Stimulated activated naive CD4-positive, alpha-beta T cell (primary cell): ENCODE measurements at regions not wholly inside any gene's neighbourhood (a gene's known extent, or its start where the extent isn't known, plus 50 kb on each side); places are given as distances from the start of the nearest gene placed in this dataset.
"Not testable (repeated sequence)": the region's sequence is repeated elsewhere in the genome, so short reads cannot be mapped to it uniquely, and the experiment has no call there.

ENCODE experiments used
- DNase-seq, 6 experiments: peaks; one replicate each; lab custom pipeline; 2025; lab: John Stamatoyannopoulos, UW

GRCh38 chr4:124993838-124994237, 281.3 kb upstream of the ANKRD50 start:
- no peak for DNase-seq

- no peak for DNase-seq
These were observed 277.9 kb upstream of the ANKRD50 start for GRCh38 chr4:124990398-124990797.

- no peak for DNase-seq
These were observed 267.8 kb upstream of the ANKRD50 start for GRCh38 chr4:124980276-124980752.

- not testable (repeated sequence) for DNase-seq
These were observed 266.0 kb upstream of the ANKRD50 start for GRCh38 chr4:124978536-124978935.

DNA sequence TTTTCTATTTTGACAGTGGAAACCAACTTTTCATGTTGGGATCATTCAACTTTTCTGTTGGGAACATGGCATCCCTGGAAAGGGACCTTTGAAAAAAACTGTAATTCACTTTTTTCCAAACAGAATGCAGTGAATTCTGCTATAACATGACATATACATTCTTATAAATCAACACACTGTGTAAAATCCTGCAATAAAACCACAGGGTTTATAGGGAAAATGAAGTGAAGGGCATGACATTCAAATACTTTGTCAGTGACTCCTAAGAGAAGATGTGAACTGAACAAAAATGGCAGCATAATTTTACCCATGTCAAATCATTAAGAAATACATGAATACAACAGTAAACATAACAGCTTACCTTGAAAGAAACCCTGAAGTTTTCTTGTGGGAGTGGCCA, 264.5 kb upstream of the ANKRD50 start:
- DNase-seq = no peak

GRCh38 chr4:124974152-124974551, 261.6 kb upstream of the ANKRD50 start:
- DNase-seq = no peak

DNA sequence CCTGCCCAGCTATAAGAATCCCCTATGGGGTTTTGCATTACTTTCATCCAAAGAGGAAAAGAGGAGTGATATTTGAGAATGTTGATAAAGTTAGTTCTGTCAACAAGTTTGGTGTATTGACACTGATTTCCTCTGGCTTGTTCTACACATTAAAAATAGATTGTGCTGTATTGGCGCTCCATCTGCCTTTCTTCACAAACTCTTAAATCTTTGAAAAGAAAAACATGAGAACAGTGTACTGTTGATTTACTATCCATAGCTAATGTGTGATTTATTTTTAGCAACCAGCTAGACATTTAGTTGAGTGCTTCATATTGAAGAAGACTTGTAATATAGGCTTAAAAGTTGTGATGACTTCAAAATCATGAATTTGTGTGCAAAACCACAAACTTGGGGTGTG, 261.2 kb upstream of the ANKRD50 start:
- DNase-seq = no peak

GRCh38 chr4:124970011-124970410, 257.5 kb upstream of the ANKRD50 start:
- DNase-seq = no peak

DNA sequence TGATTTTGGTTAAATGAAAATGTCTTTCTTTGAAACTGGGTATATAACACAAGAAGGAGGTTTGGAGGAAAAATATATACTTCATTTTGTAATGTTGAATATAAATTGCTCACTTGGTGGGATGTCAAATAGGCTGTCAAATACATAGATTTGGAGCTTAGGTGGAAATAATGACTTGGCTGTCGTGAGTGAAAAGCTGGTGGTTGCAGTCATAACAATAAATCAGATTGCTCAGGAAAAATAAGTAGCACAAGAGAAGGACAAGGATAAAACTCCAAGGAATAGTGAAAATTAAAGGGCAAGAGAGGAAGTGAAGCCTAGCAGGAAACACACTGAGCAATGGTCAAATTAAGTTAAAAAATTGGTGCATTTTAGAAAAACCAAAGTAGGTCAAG, 253.0 kb upstream of the ANKRD50 start:
- no peak for DNase-seq

- DNase-seq = no peak
These were observed 252.4 kb upstream of the ANKRD50 start for GRCh38 chr4:124964852-124965496.

GRCh38 chr4:124964251-124964650, 251.7 kb upstream of the ANKRD50 start:
- no peak for DNase-seq

DNA sequence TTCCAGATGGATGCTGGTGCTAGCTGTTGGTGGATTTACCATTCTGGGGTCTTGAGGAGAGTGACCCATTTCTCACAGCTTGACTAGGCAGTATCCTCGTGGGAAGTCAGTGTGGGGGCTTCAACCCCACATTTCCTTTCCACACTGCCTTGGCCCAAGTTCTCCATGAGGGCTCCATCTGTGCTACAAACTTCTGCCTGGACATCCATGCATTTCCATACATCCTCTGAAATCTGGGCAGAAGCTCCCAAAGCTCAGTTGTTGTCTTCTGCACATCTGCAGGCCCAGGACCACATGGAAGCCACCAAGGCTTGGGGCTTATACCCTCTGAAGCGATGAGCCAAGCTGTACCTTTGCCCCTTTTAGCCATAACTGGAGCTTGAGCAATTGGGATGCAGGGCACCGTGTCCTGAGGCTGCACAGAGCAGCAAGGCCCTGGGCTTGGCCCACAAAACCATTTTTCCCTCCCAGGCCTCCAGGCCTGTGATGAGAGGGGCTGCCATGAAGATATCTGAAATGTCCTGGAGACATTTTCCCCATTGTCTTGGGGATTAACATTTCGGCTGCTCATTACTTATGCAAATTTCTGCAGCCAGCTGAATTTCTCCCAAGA, 248.7 kb upstream of the ANKRD50 start:
- DNase-seq = no peak

DNA sequence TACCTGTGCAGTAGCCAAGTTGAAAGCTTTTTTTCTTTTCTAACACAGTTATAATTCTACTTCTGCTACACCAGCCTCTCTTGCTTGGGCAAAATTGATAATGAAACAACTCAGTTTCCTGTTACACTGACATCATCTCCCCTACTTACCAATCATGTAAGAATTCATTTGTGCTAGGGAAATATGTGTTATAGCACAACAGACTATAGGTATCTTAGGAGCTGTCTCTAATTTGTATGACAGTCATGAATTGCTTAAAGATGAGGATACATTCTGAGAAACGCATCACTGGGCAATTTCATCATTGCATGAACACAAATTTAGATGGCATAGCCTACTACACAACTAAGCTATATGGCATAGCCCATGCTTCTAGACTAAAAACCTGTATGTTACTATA, 246.3 kb upstream of the ANKRD50 start:
- DNase-seq = no peak

GRCh38 chr4:124955476-124955875, 242.9 kb upstream of the ANKRD50 start:
- no peak for DNase-seq

- no peak for DNase-seq
These were observed 241.5 kb upstream of the ANKRD50 start for GRCh38 chr4:124954046-124954445.

GRCh38 chr4:124953486-124953885, 241.0 kb upstream of the ANKRD50 start:
- no peak for DNase-seq

DNA sequence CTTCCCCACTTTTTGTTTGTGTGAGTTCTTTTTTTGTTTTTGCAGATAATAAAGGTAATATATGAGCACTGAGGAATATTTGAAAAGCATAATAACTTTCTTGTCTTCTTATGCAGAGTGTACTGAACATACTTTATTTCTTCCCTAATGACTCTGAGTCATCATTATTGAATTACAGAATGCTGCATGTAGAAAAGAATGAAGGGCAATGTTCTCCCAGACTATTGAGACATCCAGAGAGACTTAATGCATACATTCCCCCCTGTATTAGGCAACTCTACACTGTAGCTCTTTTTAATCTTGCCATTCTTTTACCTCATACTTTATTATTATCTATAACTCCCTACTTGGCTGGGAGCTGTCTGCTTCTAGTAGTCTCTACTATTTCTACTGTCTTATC, 240.5 kb upstream of the ANKRD50 start:
- no peak for DNase-seq

- DNase-seq = no peak
These were observed 240.1 kb upstream of the ANKRD50 start for GRCh38 chr4:124952601-124953000.

- DNase-seq = no peak
These were observed 236.6 kb upstream of the ANKRD50 start for GRCh38 chr4:124948976-124949597.

GRCh38 chr4:124947622-124948265, 235.2 kb upstream of the ANKRD50 start:
- DNase-seq = no peak

GRCh38 chr4:124946696-124947095, 234.2 kb upstream of the ANKRD50 start:
- DNase-seq = no peak

DNA sequence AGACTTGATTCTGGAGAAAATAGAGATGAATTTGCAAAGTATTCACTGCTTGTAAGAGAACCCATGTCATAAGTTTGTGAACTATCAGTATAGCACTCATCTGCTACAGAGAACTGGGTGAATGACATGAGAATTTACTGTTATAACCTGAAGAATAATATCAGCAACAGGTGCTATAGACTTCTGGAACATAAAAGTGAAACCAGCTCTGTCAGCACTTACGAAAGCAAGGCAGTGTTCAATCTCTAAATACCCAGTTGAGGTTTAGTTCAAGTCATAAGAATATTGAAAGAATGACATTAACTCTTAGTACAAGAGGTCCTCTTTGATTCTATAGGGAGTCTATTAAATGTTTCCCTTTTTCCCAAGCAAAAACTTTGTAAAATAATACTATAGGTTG, 232.9 kb upstream of the ANKRD50 start:
- no peak for DNase-seq

DNA sequence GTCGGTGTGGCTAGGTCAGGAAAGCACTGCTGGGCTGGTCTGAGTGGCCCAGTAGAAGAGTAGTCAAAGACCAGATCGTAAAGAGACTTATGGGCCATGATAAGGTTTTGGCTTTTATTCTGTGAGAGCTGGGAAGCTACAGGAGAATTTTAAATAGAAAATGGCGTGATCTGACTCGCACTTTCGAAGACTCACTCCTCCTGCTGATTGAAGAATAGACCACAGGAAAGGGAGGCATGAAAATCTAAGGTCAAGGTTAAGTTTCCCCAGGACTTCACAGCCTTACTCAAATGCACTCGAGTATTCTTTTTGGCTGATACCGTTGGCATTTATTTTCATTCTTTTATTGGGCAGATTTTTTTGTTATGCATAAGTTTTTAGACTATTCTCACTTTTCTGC, 231.4 kb upstream of the ANKRD50 start:
- DNase-seq = no peak
